ENCODE measurements at regions not wholly inside any gene's neighbourhood (a gene's known extent, or its start where the extent isn't known, plus 50 kb on each side); places are given as distances from the start of the nearest gene placed in this dataset.
"Not testable (repeated sequence)": the region's sequence is repeated elsewhere in the genome, so short reads cannot be mapped to it uniquely, and the experiment has no call there.

GRCh38 chr21:35198982-35199732 lies 150.1 kb upstream of the RUNX1 start:
- TF ChIP-seq ZNF274 (IDR thresholded peaks at IDR 0.05; ENCODE audit: low read depth, low read length): no peak
- no peak overlapping the region for H3K4me3 ChIP-seq (ENCODE audit: low read length)

GRCh38 chr21:35198565-35198964 lies 149.5 kb upstream of the RUNX1 start:
- TF ChIP-seq ZNF274 (IDR thresholded peaks at IDR 0.05; ENCODE audit: low read depth, low read length): no peak
- no peak overlapping the region for H3K4me3 ChIP-seq (ENCODE audit: low read length)

- TF ChIP-seq ZNF274 (IDR thresholded peaks at IDR 0.05; ENCODE audit: low read depth, low read length): no peak
- H3K4me3 ChIP-seq (ENCODE audit: low read length): no peak overlapping the region
Measured at GRCh38 chr21:35197992-35198431, 148.9 kb upstream of the RUNX1 start.

GRCh38 chr21:35197191-35197590 lies 148.1 kb upstream of the RUNX1 start:
- H3K4me3 ChIP-seq (ENCODE audit: low read length): no peak overlapping the region
- no peak for TF ChIP-seq ZNF274 (IDR thresholded peaks at IDR 0.05; ENCODE audit: low read depth, low read length)

- no peak overlapping the region for H3K4me3 ChIP-seq (ENCODE audit: low read length)
- TF ChIP-seq ZNF274 (IDR thresholded peaks at IDR 0.05; ENCODE audit: low read depth, low read length): no peak
Measured at GRCh38 chr21:35196128-35196527, 147.0 kb upstream of the RUNX1 start.

- no peak overlapping the region for H3K4me3 ChIP-seq (ENCODE audit: low read length)
- no peak for TF ChIP-seq ZNF274 (IDR thresholded peaks at IDR 0.05; ENCODE audit: low read depth, low read length)
Measured at GRCh38 chr21:35195232-35195631, 146.1 kb upstream of the RUNX1 start.

GRCh38 chr21:35191754-35192153 lies 142.7 kb upstream of the RUNX1 start:
- H3K4me3 ChIP-seq (ENCODE audit: low read length): no peak overlapping the region
- TF ChIP-seq ZNF274 (IDR thresholded peaks at IDR 0.05; ENCODE audit: low read depth, low read length): no peak

- H3K4me3 ChIP-seq (ENCODE audit: low read length): no peak overlapping the region
- no peak for TF ChIP-seq ZNF274 (IDR thresholded peaks at IDR 0.05; ENCODE audit: low read depth, low read length)
Measured at GRCh38 chr21:35191128-35191527, 142.0 kb upstream of the RUNX1 start.

GRCh38 chr21:35190201-35190701 lies 141.1 kb upstream of the RUNX1 start:
- no peak overlapping the region for H3K4me3 ChIP-seq (ENCODE audit: low read length)

GRCh38 chr21:35189077-35189863 lies 140.2 kb upstream of the RUNX1 start:
- TF ChIP-seq ZNF274 (IDR thresholded peaks at IDR 0.05; ENCODE audit: low read depth, low read length): no peak
- no peak overlapping the region; the same call in 1 of the 2 replicates for H3K4me3 ChIP-seq (ENCODE audit: low read length)

More at GRCh38 chr21:35190201-35190701, 141.1 kb upstream of the RUNX1 start:
- no peak for TF ChIP-seq ZNF274 (IDR thresholded peaks at IDR 0.05; ENCODE audit: low read depth, low read length)

- H3K4me3 ChIP-seq (ENCODE audit: low read length): not testable (repeated sequence)
Measured at GRCh38 chr21:35183389-35183788, 134.3 kb upstream of the RUNX1 start.

GRCh38 chr21:35179990-35180540 lies 131.0 kb upstream of the RUNX1 start:
- TF ChIP-seq ZNF274 (IDR thresholded peaks at IDR 0.05; ENCODE audit: low read depth, low read length): no peak
- no peak overlapping the region for H3K4me3 ChIP-seq (ENCODE audit: low read length)

- TF ChIP-seq ZNF274 (IDR thresholded peaks at IDR 0.05; ENCODE audit: low read depth, low read length): no peak
- no peak overlapping the region for H3K4me3 ChIP-seq (ENCODE audit: low read length)
Measured at GRCh38 chr21:35178827-35179226, 129.7 kb upstream of the RUNX1 start.

GRCh38 chr21:35178098-35178497 lies 129.0 kb upstream of the RUNX1 start:
- no peak overlapping the region for H3K4me3 ChIP-seq (ENCODE audit: low read length)
- TF ChIP-seq ZNF274 (IDR thresholded peaks at IDR 0.05; ENCODE audit: low read depth, low read length): no peak

- no peak for TF ChIP-seq ZNF274 (IDR thresholded peaks at IDR 0.05; ENCODE audit: low read depth, low read length)
- H3K4me3 ChIP-seq (ENCODE audit: low read length): no peak overlapping the region
Measured at GRCh38 chr21:35172231-35172630, 123.1 kb upstream of the RUNX1 start.

Measured in GM08714 (cell line).